PC-3 (cell line): ENCODE measurements at regions not wholly inside any gene's neighbourhood (a gene's known extent, or its start where the extent isn't known, plus 50 kb on each side); places are given as distances from the start of the nearest gene placed in this dataset.

Source experiments
- EZH2 ChIP-seq: fragments of 300-600 bp; sonication (generic); IDR thresholded peaks from one replicate; pipeline ENCODE4 v1.6.1; 2017; ENCODE audit warnings: antibody characterized with exemption, mild to moderate bottlenecking, low read length; ENCODE audit not compliant: unreplicated experiment
- TF ChIP-seq, protein P1 (sequence below): fragments of 300-600 bp; sonication (generic); conservative IDR thresholded peaks from 2 replicates; pipeline ENCODE4 v1.5.1; 2017; ENCODE audit warnings: antibody characterized with exemption, low read depth, mild to moderate bottlenecking, low read length

DNA sequence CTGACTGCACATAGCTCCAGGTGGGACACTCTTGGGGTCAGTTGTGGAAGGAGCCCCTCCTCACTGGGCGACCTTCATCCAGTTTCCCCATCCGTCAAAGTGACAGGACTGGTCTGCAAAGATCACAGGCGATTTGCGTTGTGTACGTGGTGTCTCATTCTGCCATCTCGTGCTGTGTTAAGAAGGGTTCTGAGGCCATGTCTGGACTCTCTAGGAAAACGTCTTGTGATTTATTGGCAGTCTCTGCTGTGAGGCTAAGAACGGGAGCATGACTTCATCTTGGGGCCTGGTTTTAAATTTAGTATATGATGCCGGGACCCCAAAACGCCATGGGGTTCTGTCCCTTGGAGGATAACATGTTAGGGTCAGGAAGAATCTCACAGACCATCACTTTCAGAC, 65.2 kb upstream of the CIBAR2 start:
- TF ChIP-seq, protein P1, sequence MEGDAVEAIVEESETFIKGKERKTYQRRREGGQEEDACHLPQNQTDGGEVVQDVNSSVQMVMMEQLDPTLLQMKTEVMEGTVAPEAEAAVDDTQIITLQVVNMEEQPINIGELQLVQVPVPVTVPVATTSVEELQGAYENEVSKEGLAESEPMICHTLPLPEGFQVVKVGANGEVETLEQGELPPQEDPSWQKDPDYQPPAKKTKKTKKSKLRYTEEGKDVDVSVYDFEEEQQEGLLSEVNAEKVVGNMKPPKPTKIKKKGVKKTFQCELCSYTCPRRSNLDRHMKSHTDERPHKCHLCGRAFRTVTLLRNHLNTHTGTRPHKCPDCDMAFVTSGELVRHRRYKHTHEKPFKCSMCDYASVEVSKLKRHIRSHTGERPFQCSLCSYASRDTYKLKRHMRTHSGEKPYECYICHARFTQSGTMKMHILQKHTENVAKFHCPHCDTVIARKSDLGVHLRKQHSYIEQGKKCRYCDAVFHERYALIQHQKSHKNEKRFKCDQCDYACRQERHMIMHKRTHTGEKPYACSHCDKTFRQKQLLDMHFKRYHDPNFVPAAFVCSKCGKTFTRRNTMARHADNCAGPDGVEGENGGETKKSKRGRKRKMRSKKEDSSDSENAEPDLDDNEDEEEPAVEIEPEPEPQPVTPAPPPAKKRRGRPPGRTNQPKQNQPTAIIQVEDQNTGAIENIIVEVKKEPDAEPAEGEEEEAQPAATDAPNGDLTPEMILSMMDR, result no peak
- no peak for TF ChIP-seq EZH2
